IPS-20b (cell line): ENCODE measurements at regions not wholly inside any gene's neighbourhood (a gene's known extent, or its start where the extent isn't known, plus 50 kb on each side); places are given as distances from the start of the nearest gene placed in this dataset.

Experiments
- H3K27ac ChIP-seq: one replicate; pipeline ENCODE4 v1.5.1; 2013; ENCODE audit warnings: low read length
- H3K27me3 ChIP-seq: 2 replicates; pipeline ENCODE4 v1.6.1; 2013; ENCODE audit warnings: mild to moderate bottlenecking, low read length, inconsistent platforms; ENCODE audit not compliant: insufficient read depth
- H3K36me3 ChIP-seq: 2 replicates; pipeline ENCODE4 v1.6.1; 2013; ENCODE audit warnings: low read depth, mild to moderate bottlenecking, inconsistent platforms, low read length, moderate library complexity; ENCODE audit not compliant: insufficient read depth
- H3K4me1 ChIP-seq: 2 replicates; pipeline ENCODE4 v1.6.1; 2013; ENCODE audit warnings: mild to moderate bottlenecking, control low read depth, inconsistent platforms, low read length, moderate library complexity; ENCODE audit not compliant: insufficient read depth
- H3K4me3 ChIP-seq: 2 replicates; pipeline ENCODE4 v1.5.1; 2013; ENCODE audit warnings: mild to moderate bottlenecking, low read length, inconsistent platforms
- H3K9ac ChIP-seq: 2 replicates; pipeline ENCODE4 v1.6.1; 2013; ENCODE audit warnings: low read depth, mild to moderate bottlenecking, inconsistent platforms, low read length, moderate library complexity
- H3K9me3 ChIP-seq: 2 replicates; pipeline ENCODE4 v1.6.1; 2013; ENCODE audit warnings: mild to moderate bottlenecking, low read depth, low read length, inconsistent platforms; ENCODE audit not compliant: insufficient read depth

DNA sequence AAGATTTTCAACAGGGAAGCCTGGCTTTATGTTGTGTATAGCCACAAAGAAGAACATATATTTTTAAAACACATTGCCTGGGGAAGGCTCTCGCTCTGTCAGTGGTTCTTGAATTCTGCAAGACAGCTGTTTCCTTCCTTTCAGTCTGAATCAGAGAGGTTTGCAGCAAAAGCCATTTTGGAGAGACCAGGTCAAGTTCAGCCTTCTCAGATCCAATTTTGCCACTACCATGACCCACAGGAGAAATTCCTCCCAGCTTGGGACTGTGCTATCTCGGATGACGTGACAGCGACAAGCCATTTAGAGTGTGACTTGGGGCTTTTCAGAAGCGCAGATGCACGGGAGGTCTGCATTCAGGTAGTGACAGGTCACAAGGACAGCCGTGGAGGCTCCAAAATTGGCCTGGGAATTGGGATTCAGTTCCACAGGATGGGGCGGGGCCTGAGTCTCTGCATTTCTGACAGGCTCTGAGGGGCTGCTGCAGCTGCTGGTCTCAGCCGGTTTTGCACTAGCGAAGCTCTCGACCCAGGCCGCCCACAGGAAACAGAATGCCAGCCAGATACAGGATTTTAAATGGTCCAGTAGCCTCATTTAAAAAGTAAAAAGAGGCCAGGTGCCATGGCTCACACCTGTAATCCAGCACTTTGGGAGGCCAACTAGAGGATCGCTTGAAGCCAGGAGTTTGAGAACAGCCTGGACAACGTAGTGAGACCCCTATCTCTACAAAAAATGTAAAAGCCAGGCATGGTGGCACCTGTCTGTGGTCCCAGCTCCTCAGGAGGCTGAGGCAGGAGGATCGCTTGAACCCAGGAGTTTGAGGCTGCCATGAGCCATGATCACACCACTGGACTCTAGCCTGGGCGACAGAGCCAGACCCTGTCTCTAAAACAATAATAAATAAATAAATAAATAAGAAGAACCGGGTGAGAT, 196.6 kb upstream of the CIBAR2 start:
- Histone ChIP-seq H3K27ac (no peak overlapping the region), H3K4me1 (peaks cover 24% of the 10 kb centered on the region; the same call in 1 of the 2 replicates), H3K9ac (no peak overlapping the region), H3K9me3 (no peaks in the 10 kb centered on the region), H3K27me3 (peaks cover 11% of the 10 kb centered on the region; the same call in 1 of the 2 replicates), H3K36me3 (no peaks in the 10 kb centered on the region), H3K4me3 (no peak overlapping the region)

GRCh38 chr16:85309656-85310587, 197.7 kb upstream of the CIBAR2 start:
- no peaks in the 10 kb centered on the region for H3K9me3 ChIP-seq
- H3K4me3 ChIP-seq = 0 out of 2 replicates have a peak overlapping the region, but pooled peaks have one; percentile 12

DNA sequence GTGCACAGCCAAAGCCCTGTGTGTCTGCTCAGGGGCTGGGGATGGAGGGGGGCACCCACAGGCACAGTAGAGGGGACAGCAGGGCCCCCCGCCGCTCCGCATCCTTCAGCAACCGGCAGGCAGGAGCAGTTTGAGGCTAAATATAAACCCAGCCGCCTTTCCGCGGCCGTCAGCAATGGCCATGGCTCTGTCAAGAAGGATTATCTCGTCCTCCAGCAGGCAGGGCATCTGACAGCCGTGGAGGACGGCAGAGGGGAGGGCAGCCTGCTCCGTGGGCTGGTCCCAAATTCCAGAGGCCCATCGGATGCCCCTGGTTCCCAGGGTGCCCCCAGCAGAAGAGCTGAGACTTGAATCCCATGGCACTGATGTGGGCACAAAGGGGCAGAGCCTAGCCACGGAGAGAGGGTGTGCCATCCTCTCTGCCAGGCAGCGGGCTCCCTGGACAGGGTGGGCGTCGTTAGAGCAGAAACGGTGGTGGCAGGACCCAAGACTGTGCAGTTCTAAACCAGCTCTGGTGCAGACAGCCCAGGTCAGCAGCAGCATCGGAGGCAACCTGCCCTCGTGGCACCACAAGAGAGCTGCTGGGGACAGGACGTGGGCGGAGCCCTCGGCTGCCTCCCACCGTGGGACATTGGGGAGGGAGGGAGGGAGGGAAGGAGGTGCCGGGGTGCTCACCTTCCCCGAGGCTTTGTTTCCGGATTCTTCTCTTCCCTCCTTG, 198.8 kb upstream of the CIBAR2 start:
- H3K4me1 ChIP-seq = peaks cover 24% of the 10 kb centered on the region; the same call in 1 of the 2 replicates
- H3K9ac ChIP-seq = no peak overlapping the region

More at GRCh38 chr16:85309656-85310587, 197.7 kb upstream of the CIBAR2 start:
- Histone ChIP-seq H3K27me3 (peaks cover 11% of the 10 kb centered on the region; the same call in 1 of the 2 replicates), H3K9ac (no peak overlapping the region; the same call in 1 of the 2 replicates), H3K4me1 (peaks cover 24% of the 10 kb centered on the region; the same call in 1 of the 2 replicates), H3K36me3 (no peaks in the 10 kb centered on the region), H3K27ac (no peak overlapping the region)

DNA sequence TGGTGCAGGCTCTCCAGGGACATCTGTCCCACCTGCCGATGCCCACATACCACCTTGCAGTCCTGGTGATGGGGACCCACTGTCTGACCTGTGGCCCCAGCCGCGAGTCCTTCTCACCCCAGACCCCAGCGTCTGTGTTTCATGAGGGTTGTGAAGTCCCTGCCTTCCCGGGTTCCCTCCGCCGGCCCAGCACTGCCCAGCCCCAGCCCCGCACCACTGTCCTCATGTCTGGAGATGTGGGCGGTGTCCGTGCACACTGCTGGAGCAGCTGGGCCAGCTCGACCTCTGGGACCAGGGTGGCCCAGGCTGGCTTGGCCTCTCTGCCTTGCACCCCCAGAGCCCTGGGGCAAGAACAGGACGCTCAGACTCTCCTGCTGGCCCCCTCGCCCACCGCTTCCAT, 199.5 kb upstream of the CIBAR2 start:
- Histone ChIP-seq H3K36me3 (no peaks in the 10 kb centered on the region), H3K27me3 (peaks cover 11% of the 10 kb centered on the region; the same call in 1 of the 2 replicates), H3K9ac (no peak overlapping the region), H3K9me3 (no peaks in the 10 kb centered on the region), H3K27ac (no peak overlapping the region), H3K4me1 (peaks cover 24% of the 10 kb centered on the region; the same call in 1 of the 2 replicates), H3K4me3 (no peak overlapping the region)

More for the DNA sequence above, 198.8 kb upstream of the CIBAR2 start:
- Histone ChIP-seq H3K27me3 (peaks cover 11% of the 10 kb centered on the region; the same call in 1 of the 2 replicates), H3K9me3 (no peaks in the 10 kb centered on the region), H3K27ac (no peak overlapping the region), H3K36me3 (no peaks in the 10 kb centered on the region), H3K4me3 (no peak overlapping the region)

DNA sequence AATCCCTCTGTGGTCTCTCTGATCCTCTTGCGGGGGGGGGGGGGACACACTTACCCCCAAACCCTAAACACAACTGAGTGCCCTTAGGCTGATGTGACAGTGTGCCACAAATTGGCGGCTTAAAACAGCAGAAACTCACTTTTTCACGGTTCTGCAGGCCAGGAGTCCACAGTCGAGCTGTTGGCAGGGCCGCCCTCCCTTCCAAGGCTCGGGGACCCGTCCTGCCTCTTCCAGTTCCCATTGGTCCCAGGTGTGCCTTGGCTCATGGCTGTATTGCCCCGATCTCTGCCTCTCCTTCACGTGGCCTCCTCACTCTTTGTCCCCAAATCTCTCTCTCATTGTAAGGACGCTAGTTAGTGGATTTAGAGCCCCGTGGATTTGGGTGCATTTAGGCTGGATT, 199.9 kb upstream of the CIBAR2 start:
- no peak overlapping the region for H3K9ac ChIP-seq
- no peak overlapping the region for H3K4me3 ChIP-seq
- peaks cover 24% of the 10 kb centered on the region; the same call in 1 of the 2 replicates for H3K4me1 ChIP-seq
- H3K9me3 ChIP-seq = no peaks in the 10 kb centered on the region
- H3K27me3 ChIP-seq = peaks cover 11% of the 10 kb centered on the region; the same call in 1 of the 2 replicates
- no peak overlapping the region for H3K27ac ChIP-seq
- H3K36me3 ChIP-seq = no peaks in the 10 kb centered on the region

- Histone ChIP-seq H3K9me3 (no peaks in the 10 kb centered on the region), H3K4me1 (peaks cover 24% of the 10 kb centered on the region; the same call in 1 of the 2 replicates), H3K36me3 (no peaks in the 10 kb centered on the region), H3K9ac (no peak overlapping the region), H3K4me3 (no peak overlapping the region), H3K27me3 (peaks cover 11% of the 10 kb centered on the region; the same call in 1 of the 2 replicates), H3K27ac (no peak overlapping the region)
These were observed 200.6 kb upstream of the CIBAR2 start for GRCh38 chr16:85312642-85313525.

DNA sequence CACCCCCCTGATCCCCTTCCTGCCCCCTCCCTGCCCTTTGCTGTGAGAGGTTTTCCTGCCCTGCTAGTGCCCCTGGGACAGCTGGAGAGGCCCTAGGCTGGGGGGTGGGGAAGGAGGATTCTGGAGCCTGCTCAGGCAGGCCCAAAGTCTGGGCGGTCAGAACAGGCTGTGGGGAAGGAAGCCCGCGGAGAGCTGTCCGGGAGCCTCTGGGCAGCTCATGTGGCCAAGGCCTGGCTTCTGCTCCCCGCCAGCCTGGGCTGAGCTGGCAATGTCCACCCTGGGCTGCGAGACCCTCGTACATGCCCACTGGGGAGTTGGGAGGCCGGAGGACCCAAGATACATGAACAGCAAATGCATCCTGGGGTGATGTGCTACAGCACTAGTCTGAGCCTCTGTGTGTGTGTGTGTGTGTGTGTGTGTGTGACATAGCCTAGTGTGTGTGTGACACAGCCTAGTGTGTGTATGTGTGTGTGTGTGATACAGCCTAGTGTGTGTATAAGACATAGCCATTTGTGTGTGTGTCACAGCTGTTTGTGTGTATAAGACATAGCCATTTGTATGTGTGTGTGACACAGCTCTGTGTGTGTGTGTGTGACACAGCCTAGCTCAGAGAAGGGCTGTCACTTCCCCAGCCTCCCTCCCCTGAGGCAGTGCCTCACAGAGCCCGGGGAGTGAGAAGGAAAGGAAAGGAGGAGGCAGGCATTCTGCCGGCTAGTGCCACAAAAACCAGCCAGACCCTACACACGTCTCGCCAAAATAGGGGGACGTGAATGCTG, 201.4 kb upstream of the CIBAR2 start:
- Histone ChIP-seq H3K36me3 (no peaks in the 10 kb centered on the region), H3K9me3 (no peaks in the 10 kb centered on the region), H3K9ac (no peak overlapping the region), H3K27ac (no peak overlapping the region), H3K4me3 (no peak overlapping the region), H3K4me1 (peaks cover 20% of the 10 kb centered on the region; the same call in 1 of the 2 replicates), H3K27me3 (peaks cover 9% of the 10 kb centered on the region; the same call in 1 of the 2 replicates)

- Histone ChIP-seq H3K36me3 (no peaks in the 10 kb centered on the region), H3K4me1 (peaks cover 20% of the 10 kb centered on the region; the same call in 1 of the 2 replicates), H3K27ac (no peak overlapping the region)
These were observed 202.3 kb upstream of the CIBAR2 start for GRCh38 chr16:85314512-85314971.

GRCh38 chr16:85315866-85316265, 203.6 kb upstream of the CIBAR2 start:
- H3K27me3 ChIP-seq = peaks cover 8% of the 10 kb centered on the region; the same call in 1 of the 2 replicates
- H3K27ac ChIP-seq = no peak overlapping the region
- H3K9ac ChIP-seq = no peak overlapping the region
- no peaks in the 10 kb centered on the region for H3K9me3 ChIP-seq
- no peak overlapping the region for H3K4me3 ChIP-seq
- H3K36me3 ChIP-seq = no peaks in the 10 kb centered on the region
- peaks cover 17% of the 10 kb centered on the region; the same call in 1 of the 2 replicates for H3K4me1 ChIP-seq

More at GRCh38 chr16:85314512-85314971, 202.3 kb upstream of the CIBAR2 start:
- Histone ChIP-seq H3K9me3 (no peaks in the 10 kb centered on the region), H3K9ac (no peak overlapping the region), H3K27me3 (peaks cover 8% of the 10 kb centered on the region; the same call in 1 of the 2 replicates), H3K4me3 (no peak overlapping the region)
